HCT116 (cell line): ENCODE measurements at regions not wholly inside any gene's neighbourhood (a gene's known extent, or its start where the extent isn't known, plus 50 kb on each side); places are given as distances from the start of the nearest gene placed in this dataset.
A peak's percentile ranks its signal among the peaks of the same experiment; 100 is the strongest.

Source experiments
- ATAC-seq: fragments of 200-7000 bp; cut with Tn5 transposase; 2 replicates; pipeline ENCODE4 v1.9.1; 2020; ENCODE audit warnings: mild to moderate bottlenecking, moderate library complexity
- BruUV-seq: library from RNA; stranded (reverse); fragments of 400-500 nt; replicated peaks from 2 replicates; lab custom pipeline; 2021; lab: Mats Ljungman, UMichigan
- CTCF ChIA-PET: fragments of 300-600 bp; sonication (Branson Sonifier 250); formaldehyde crosslinking; loops from one replicate; lab custom pipeline; 2021; ENCODE audit warnings: antibody characterized with exemption; lab: Charles Lee
- POLR2A ChIA-PET: fragments of 300-600, 350-600 bp; sonication (Branson Sonifier 250); formaldehyde crosslinking; loops from one replicate; lab custom pipeline; 2021; ENCODE audit warnings: antibody characterized with exemption; lab: Charles Lee
- RAD21 ChIA-PET, 2 experiments: fragments of 300-600 bp; sonication (Branson Sonifier 250); formaldehyde crosslinking; loops; one replicate each; lab custom pipeline; 2023; ENCODE audit warnings: low total read pairs in 2 of 2; ENCODE audit not compliant: uncharacterized antibody in 2 of 2, unreplicated experiment in 2 of 2, low non-redundant PET in 1 of 2; lab: Charles Lee
- DNase-seq: peaks from one replicate; pipeline ENCODE4 v3.0.0-alpha.2; 2010; ENCODE audit warnings: low read depth, low spot score
- H2AFZ ChIP-seq: fragments of 200-600 bp; shearing (Covaris generic), sonication (generic); 2 replicates; pipeline ENCODE4 v1.6.1; 2017; ENCODE audit warnings: low read depth, mixed run types, mixed read lengths, antibody characterized with exemption, low read length; ENCODE audit not compliant: poor library complexity, severe bottlenecking
- H3K27ac ChIP-seq: 2 replicates; pipeline ENCODE4 v1.5.1; 2012; ENCODE audit warnings: low read depth, low read length
- H3K27me3 ChIP-seq: fragments of 200-600 bp; sonication (generic); 2 replicates; pipeline ENCODE4 v1.6.1; 2016; ENCODE audit warnings: mixed run types, low read length, mixed read lengths; ENCODE audit not compliant: insufficient read depth
- H3K36me3 ChIP-seq, 2 experiments: fragments of 200-500 bp in 1 of 2; fragments of 200-600 bp in 1 of 2; sonication (Bioruptor generic) in 1 of 2; sonication (generic) in 1 of 2; 2 replicates each; pipeline versions ENCODE4 v1.5.1 to v1.6.1; 2014 to 2016; ENCODE audit warnings: low read length in 2 of 2, inconsistent platforms in 1 of 2, mixed read lengths in 1 of 2, mixed run types in 1 of 2; ENCODE audit not compliant: insufficient read depth in 2 of 2, control insufficient read depth in 1 of 2
- H3K4me1 ChIP-seq, 2 experiments: fragments of 200-600 bp in 1 of 2; sonication (generic) in 1 of 2; 2 replicates each; pipeline versions ENCODE4 v1.5.1 to v1.6.1; 2012 to 2017; ENCODE audit warnings: low read length in 2 of 2, inconsistent platforms in 1 of 2, mild to moderate bottlenecking in 1 of 2, mixed read lengths in 1 of 2, mixed run types in 1 of 2, moderate library complexity in 1 of 2; ENCODE audit not compliant: insufficient read depth in 2 of 2, control insufficient read depth in 1 of 2
- H3K4me2 ChIP-seq: fragments of 200-600 bp; sonication (generic); 2 replicates; pipeline ENCODE4 v1.6.1; 2017; ENCODE audit warnings: mixed run types, low read length, mixed read lengths
- H3K4me3 ChIP-seq, 2 experiments: fragments of 200-600 bp in 1 of 2; sonication (generic) in 1 of 2; replicated peaks in 1 of 2; 2 replicates each; pipeline ENCODE4 v1.5.1; 2011 to 2016; ENCODE audit warnings: low read length in 2 of 2, control low read depth in 1 of 2, low read depth in 1 of 2, mild to moderate bottlenecking in 1 of 2, mixed read lengths in 1 of 2, mixed run types in 1 of 2
- H3K79me2 ChIP-seq: fragments of 200-600 bp; sonication (generic); 2 replicates; pipeline ENCODE4 v1.6.1; 2017; ENCODE audit warnings: mild to moderate bottlenecking, mixed run types, low read length, moderate library complexity, mixed read lengths; ENCODE audit not compliant: insufficient read depth
- H3K9ac ChIP-seq: fragments of 200-600 bp; sonication (generic); 2 replicates; pipeline ENCODE4 v1.6.1; 2016; ENCODE audit warnings: low read length, mixed read lengths
- H3K9me2 ChIP-seq: fragments of 200-600 bp; sonication (generic), shearing (Covaris generic); 2 replicates; pipeline ENCODE4 v1.6.1; 2017; ENCODE audit warnings: mixed run types, mild to moderate bottlenecking, moderate library complexity; ENCODE audit not compliant: insufficient read depth
- H3K9me3 ChIP-seq, 2 experiments: fragments of 200-500 bp in 1 of 2; fragments of 200-600 bp in 1 of 2; sonication (Bioruptor generic) in 1 of 2; sonication (generic) in 1 of 2; 2 replicates each; pipeline ENCODE4 v1.6.1; 2014 to 2017; ENCODE audit warnings: low read length in 2 of 2, mixed read lengths in 2 of 2, inconsistent platforms in 1 of 2, low read depth in 1 of 2, mild to moderate bottlenecking in 1 of 2, mixed run types in 1 of 2, moderate library complexity in 1 of 2; ENCODE audit not compliant: control insufficient read depth in 1 of 2, insufficient read depth in 1 of 2
- H4K20me1 ChIP-seq: fragments of 200-600 bp; sonication (generic), shearing (Covaris generic); 2 replicates; pipeline ENCODE4 v1.6.1; 2017; ENCODE audit warnings: mixed run types, mild to moderate bottlenecking, moderate library complexity; ENCODE audit not compliant: insufficient read depth
- CEBPB ChIP-seq: IDR thresholded peaks from 2 replicates; pipeline ENCODE4 v1.6.1; 2012; ENCODE audit warnings: low read depth
- CTCF ChIP-seq, 3 experiments: fragments of 200-600 bp in 1 of 3; sonication (generic) in 1 of 3; IDR thresholded peaks in 2 of 3; conservative IDR thresholded peaks in 1 of 3; 2 replicates each; pipeline ENCODE4 v1.5.1; 2012 to 2017; ENCODE audit warnings: low read depth in 2 of 3, low read length in 2 of 3, antibody characterized with exemption in 1 of 3, borderline replicate concordance in 1 of 3, control low read depth in 1 of 3, mild to moderate bottlenecking in 1 of 3, mixed read lengths in 1 of 3, mixed run types in 1 of 3, moderate library complexity in 1 of 3; ENCODE audit not compliant: insufficient read depth in 1 of 3
- FOSL1 ChIP-seq: IDR thresholded peaks from 2 replicates; pipeline ENCODE4 v1.6.1; 2012; ENCODE audit warnings: low read depth
- JUND ChIP-seq: IDR thresholded peaks from 2 replicates; pipeline ENCODE4 v1.6.1; 2012
- MAX ChIP-seq: IDR thresholded peaks from 2 replicates; pipeline ENCODE4 v1.6.1; 2012
- POLR2AphosphoS5 ChIP-seq: IDR thresholded peaks from 2 replicates; pipeline ENCODE4 v1.6.1; 2011; ENCODE audit warnings: mild to moderate bottlenecking, low read depth, low read length, moderate library complexity
- SRF ChIP-seq: IDR thresholded peaks from 2 replicates; pipeline ENCODE4 v1.6.1; 2012; ENCODE audit warnings: low read depth
- TCF7L2 ChIP-seq: IDR thresholded peaks from 2 replicates; pipeline ENCODE4 v1.7.0; 2011; ENCODE audit warnings: borderline replicate concordance, inconsistent platforms; ENCODE audit not compliant: insufficient read depth, insufficient read length; ENCODE audit errors: extremely low read depth
- ZNF274 ChIP-seq: fragments of 200-500 bp; sonication (Bioruptor generic); IDR thresholded peaks from 2 replicates; pipeline ENCODE4 v1.6.1; 2014; ENCODE audit warnings: mild to moderate bottlenecking, low read depth, low read length, inconsistent platforms
- intact Hi-C: fragments of 100-400 bp; cut with micrococcal nuclease; formaldehyde crosslinking; loops from 2 replicates; pipeline ENCODE4 v1.10.0; 2022

- Histone ChIP-seq H3K4me2 (no peak overlapping the region), H3K4me3 (no peak overlapping the region), H3K9me3 (no peaks in the 10 kb centered on the region), H2AFZ (no peak overlapping the region), H3K4me1 (no peaks in the 10 kb centered on the region), H3K9ac (no peak overlapping the region), H3K27me3 (no peaks in the 10 kb centered on the region), H3K27ac (no peak overlapping the region), H4K20me1 (no peaks in the 10 kb centered on the region), H3K79me2 (no peaks in the 10 kb centered on the region), H3K9me2 (no peaks in the 10 kb centered on the region), H3K36me3 (no peaks in the 10 kb centered on the region)
- intact Hi-C loops, result no loop called here
- POLR2A ChIA-PET, result no interaction called here
- TF ChIP-seq TCF7L2, result no peak
- TF ChIP-seq CTCF (IDR thresholded peaks at IDR 0.05 in 2 of 3, conservative IDR thresholded peaks at IDR 0.05 in 1 of 3; ENCODE audit: borderline replicate concordance in 1 of 3, insufficient read depth in 1 of 3, low read depth in 2 of 3, low read length in 2 of 3), result peak in 1 of 3 experiments; percentile 12; a peak in 2 of 6 replicates
- RAD21 ChIA-PET, result no interaction called here
- BruUV-seq, result no TSS peak
- peak; percentile 63 for ATAC-seq
- CTCF ChIA-PET, result no interaction called here
- no peak for DNase-seq
Measured at GRCh38 chr17:68133346-68134045, 98.0 kb downstream of the KPNA2 start.

GRCh38 chr17:68134046-68134637 is 98.6 kb downstream of the KPNA2 start:
- no peak overlapping the region for H3K27ac ChIP-seq
- H2AFZ ChIP-seq, result no peak overlapping the region
- no peak overlapping the region for H3K4me2 ChIP-seq
- DNase-seq (no peak), ATAC-seq (no peak; the same call in 1 of the 2 replicates)
- H3K79me2 ChIP-seq, result no peaks in the 10 kb centered on the region
- no TSS peak for BruUV-seq
- H3K9ac ChIP-seq, result no peak overlapping the region
- TF ChIP-seq POLR2AphosphoS5 (no peak), JUND (no peak), CEBPB (no peak), MAX (no peak), SRF (no peak), ZNF274 (no peak), FOSL1 (no peak)
- no peaks in the 10 kb centered on the region for H4K20me1 ChIP-seq
- ChIA-PET RAD21 (no interaction called here), CTCF (no interaction called here), POLR2A (no interaction called here)
- H3K4me3 ChIP-seq, result no peak overlapping the region
- H3K36me3 ChIP-seq, result no peaks in the 10 kb centered on the region
- intact Hi-C loops, result no loop called here
- no peaks in the 10 kb centered on the region for H3K9me2 ChIP-seq
- H3K4me1 ChIP-seq, result no peaks in the 10 kb centered on the region
- H3K9me3 ChIP-seq, result no peaks in the 10 kb centered on the region
- no peaks in the 10 kb centered on the region for H3K27me3 ChIP-seq
